ENCODE measurements at regions not wholly inside any gene's neighbourhood (a gene's known extent, or its start where the extent isn't known, plus 50 kb on each side); places are given as distances from the start of the nearest gene placed in this dataset.

GRCh38 chr11:29448246-29448877 lies 568.5 kb downstream of the KCNA4 start:
- Histone ChIP-seq H3K9ac (replicated peaks; ENCODE audit: extremely low read depth, insufficient read depth, low read length) (no peak overlapping the region), H4K20me1 (replicated peaks; ENCODE audit: control insufficient read depth, extremely low read depth, insufficient read depth, low read length) (no peaks in the 10 kb centered on the region), H3K4me1 (ENCODE audit: control insufficient read depth, extremely low read depth, insufficient read depth, low read length) (peaks cover 24% of the 10 kb centered on the region), H3K4me2 (ENCODE audit: insufficient read depth, low read length) (no peak overlapping the region), H2AFZ (ENCODE audit: low read depth, low read length) (no peak overlapping the region), H3K27me3 (ENCODE audit: control insufficient read depth in 2 of 2, insufficient read depth in 2 of 2, low read length in 2 of 2) (no peaks in the 10 kb centered on the region), H3K79me2 (ENCODE audit: control insufficient read depth, insufficient read depth, low read length) (no peaks in the 10 kb centered on the region), H3K36me3 (ENCODE audit: control insufficient read depth in 2 of 2, extremely low read depth in 1 of 2, insufficient read depth in 2 of 2, low read length in 2 of 2) (no peaks in the 10 kb centered on the region), H3K27ac (ENCODE audit: insufficient read depth, low read depth, low read length) (no peak overlapping the region), H3K4me3 (replicated peaks in 1 of 3; ENCODE audit: insufficient read depth in 1 of 3, low read depth in 1 of 3, low read length in 3 of 3) (no peak overlapping the region), H3K9me3 (replicated peaks; ENCODE audit: control insufficient read depth, insufficient read depth, low read length) (no peaks in the 10 kb centered on the region), H3K9me1 (replicated peaks; ENCODE audit: control insufficient read depth, extremely low read depth, insufficient read depth, low read length) (no peaks in the 10 kb centered on the region)
- no peak for FAIRE-seq
- DNase-seq (ENCODE audit: low read depth, low spot score), result peak; percentile 54
- TF ChIP-seq CTCF (IDR thresholded peaks at IDR 0.05; ENCODE audit: extremely low read depth in 1 of 2, insufficient read depth in 1 of 2, low read depth in 1 of 2, low read length in 2 of 2) (peak; percentile 28 to 56), MAX (IDR thresholded peaks at IDR 0.05; ENCODE audit: insufficient read depth, insufficient read length) (no peak)
- CTCF ChIA-PET, result interaction anchor here (0.7 to 3.9 kb wide), 22 partner anchors 10 to 1466 kb away, joined by 3 to 118 read pairs (median 4); no protein-coding TSS in a partner anchor
- intact Hi-C loops (cut with micrococcal nuclease) (loop anchor here (1.0 to 10.0 kb wide), 4 partner anchors 186 to 748 kb away; partner anchors contain the start of gene KCNA4), dilution Hi-C loops (cut with MboI; ENCODE audit: extremely low pct_ligation_motif_present, low sequenced_read_pairs) (no loop called here)
- POLR2A ChIA-PET, result interaction anchor here (0.6 kb wide), 1 partner anchor 112 kb away, joined by 3 read pairs; no protein-coding TSS in a partner anchor
- no TSS peak for BruUV-seq (replicated peaks)

- no peak overlapping the region for H2AFZ ChIP-seq (ENCODE audit: low read depth, low read length)
- ChIA-PET POLR2A (interaction anchor here (0.6 kb wide), 1 partner anchor 113 kb away, joined by 3 read pairs; no protein-coding TSS in a partner anchor), CTCF (interaction anchor here (1.0 to 3.9 kb wide), 11 partner anchors 13 to 1466 kb away, joined by 3 to 118 read pairs (median 7); no protein-coding TSS in a partner anchor)
- intact Hi-C loops (cut with micrococcal nuclease) (loop anchor here (1.0 to 10.0 kb wide), 4 partner anchors 186 to 748 kb away; partner anchors contain the start of gene KCNA4), dilution Hi-C loops (cut with MboI; ENCODE audit: extremely low pct_ligation_motif_present, low sequenced_read_pairs) (no loop called here)
- no peak for FAIRE-seq
- no peaks in the 10 kb centered on the region for H3K9me1 ChIP-seq (replicated peaks; ENCODE audit: control insufficient read depth, extremely low read depth, insufficient read depth, low read length)
- no peak overlapping the region for H3K4me2 ChIP-seq (ENCODE audit: insufficient read depth, low read length)
- no peak overlapping the region for H3K9ac ChIP-seq (replicated peaks; ENCODE audit: extremely low read depth, insufficient read depth, low read length)
- DNase-seq (ENCODE audit: low read depth, low spot score), result no peak
- H3K79me2 ChIP-seq (ENCODE audit: control insufficient read depth, insufficient read depth, low read length), result no peaks in the 10 kb centered on the region
- H3K4me3 ChIP-seq (replicated peaks in 1 of 3; ENCODE audit: insufficient read depth in 1 of 3, low read depth in 1 of 3, low read length in 3 of 3), result no peak overlapping the region
- H3K36me3 ChIP-seq (ENCODE audit: control insufficient read depth in 2 of 2, extremely low read depth in 1 of 2, insufficient read depth in 2 of 2, low read length in 2 of 2), result no peaks in the 10 kb centered on the region
- no peaks in the 10 kb centered on the region for H3K27me3 ChIP-seq (ENCODE audit: control insufficient read depth in 2 of 2, insufficient read depth in 2 of 2, low read length in 2 of 2)
- no peak overlapping the region for H3K27ac ChIP-seq (ENCODE audit: insufficient read depth, low read depth, low read length)
- BruUV-seq (replicated peaks), result no TSS peak
- no peak for TF ChIP-seq POLR2A (IDR thresholded peaks at IDR 0.05; ENCODE audit: low read depth, low read length)
- no peak for TF ChIP-seq EZH2 (IDR thresholded peaks at IDR 0.05; ENCODE audit: borderline replicate concordance, low read depth, low read length, severe bottlenecking)
- TF ChIP-seq MYC (IDR thresholded peaks at IDR 0.05; ENCODE audit: low read depth, low read length), result no peak
- no peak for TF ChIP-seq FOS (IDR thresholded peaks at IDR 0.05; ENCODE audit: borderline replicate concordance, insufficient read depth, low read length)
- TF ChIP-seq MAX (IDR thresholded peaks at IDR 0.05; ENCODE audit: insufficient read depth, insufficient read length), result no peak
- TF ChIP-seq JUN (IDR thresholded peaks at IDR 0.05; ENCODE audit: borderline replicate concordance, insufficient read depth, insufficient read length, low read depth), result no peak
- no peak for TF ChIP-seq CTCF (IDR thresholded peaks at IDR 0.05; ENCODE audit: extremely low read depth in 1 of 2, insufficient read depth in 1 of 2, low read depth in 1 of 2, low read length in 2 of 2)
- TF ChIP-seq POLR2AphosphoS5 (IDR thresholded peaks at IDR 0.05; ENCODE audit: insufficient read depth, low read depth, low read length), result no peak
- no peak for TF ChIP-seq GATA2 (IDR thresholded peaks at IDR 0.05; ENCODE audit: insufficient read depth, insufficient read length, low read depth, low read length)
- H4K20me1 ChIP-seq (replicated peaks; ENCODE audit: control insufficient read depth, extremely low read depth, insufficient read depth, low read length), result no peaks in the 10 kb centered on the region
- peaks cover 19% of the 10 kb centered on the region for H3K4me1 ChIP-seq (ENCODE audit: control insufficient read depth, extremely low read depth, insufficient read depth, low read length)
- H3K9me3 ChIP-seq (replicated peaks; ENCODE audit: control insufficient read depth, insufficient read depth, low read length), result no peaks in the 10 kb centered on the region
These were observed 569.0 kb downstream of the KCNA4 start for GRCh38 chr11:29447821-29448220.
